HG02798 (cell line): ENCODE measurements at regions not wholly inside any gene's neighbourhood (a gene's known extent, or its start where the extent isn't known, plus 50 kb on each side); places are given as distances from the start of the nearest gene placed in this dataset.
"Not testable (repeated sequence)": the region's sequence is repeated elsewhere in the genome, so short reads cannot be mapped to it uniquely, and the experiment has no call there.

Experiments used
- ATAC-seq: cut with Tn5 transposase; IDR thresholded peaks from one replicate; pipeline ENCODE4 v1.9.1; 2021; ENCODE audit warnings: mild to moderate bottlenecking; ENCODE audit not compliant: unreplicated experiment, poor library complexity

DNA sequence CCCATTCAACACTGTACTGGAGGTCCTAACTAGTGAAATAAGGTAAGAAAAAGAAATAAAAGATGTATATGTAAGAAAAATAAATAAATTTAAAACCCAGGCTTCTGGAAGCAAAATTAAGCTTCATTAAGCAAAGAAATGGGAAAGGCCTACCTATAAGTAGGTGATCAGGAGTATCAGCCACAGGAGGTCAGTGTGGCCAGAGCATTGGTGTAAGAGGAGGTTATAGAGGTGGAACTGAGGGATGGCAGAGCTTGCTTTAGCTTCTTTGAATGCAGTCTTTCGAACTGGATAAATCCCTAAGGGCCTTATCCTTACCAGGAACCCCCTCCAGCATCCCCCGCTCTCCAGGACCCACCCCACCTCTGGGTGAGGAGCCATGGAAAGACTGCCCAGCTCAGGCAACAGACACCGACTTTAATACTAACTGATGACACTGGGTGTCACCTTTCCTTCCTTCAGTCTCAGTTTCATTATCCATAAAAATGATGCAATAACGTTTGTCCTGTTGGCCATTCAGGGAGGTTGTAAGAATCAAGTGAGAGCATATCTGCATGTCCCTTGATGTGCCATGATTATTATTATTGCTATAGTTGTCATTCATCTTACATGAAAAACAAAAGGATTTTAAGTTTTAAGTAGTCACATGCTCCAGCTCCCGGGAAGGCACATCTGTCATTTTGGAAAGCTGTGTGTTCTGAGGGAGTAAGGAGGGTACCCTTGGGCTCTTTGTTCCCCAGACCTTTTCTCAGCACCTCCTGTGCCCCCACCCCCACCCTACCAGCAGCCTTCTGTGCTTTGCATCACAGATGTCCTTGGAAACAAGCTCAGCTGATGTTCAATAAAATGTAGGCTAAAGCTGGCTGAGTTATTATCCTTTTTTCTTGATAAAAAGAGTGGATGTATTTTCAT lies 50.8 kb upstream of the CTNNA1 start:
- no peak for ATAC-seq

DNA sequence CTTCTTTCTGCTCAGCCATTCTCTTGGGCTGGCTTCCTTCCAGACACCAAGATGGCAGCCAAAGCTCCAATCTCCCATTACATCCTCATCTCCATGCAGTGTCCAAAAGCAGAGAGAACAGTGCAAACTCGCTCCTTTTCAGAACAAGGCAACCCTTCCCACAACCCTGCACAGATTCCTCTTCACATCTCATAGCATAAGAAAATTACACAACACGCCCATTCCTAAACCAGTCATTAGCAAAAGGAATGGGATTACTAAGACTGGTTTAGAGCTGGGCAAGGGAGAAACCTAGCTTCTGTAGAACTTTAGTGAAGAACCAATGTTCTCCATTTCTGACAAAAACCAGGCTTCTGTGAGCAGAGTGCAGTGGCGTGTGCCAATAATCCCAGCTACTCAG lies 51.5 kb upstream of the CTNNA1 start:
- ATAC-seq: no peak

DNA sequence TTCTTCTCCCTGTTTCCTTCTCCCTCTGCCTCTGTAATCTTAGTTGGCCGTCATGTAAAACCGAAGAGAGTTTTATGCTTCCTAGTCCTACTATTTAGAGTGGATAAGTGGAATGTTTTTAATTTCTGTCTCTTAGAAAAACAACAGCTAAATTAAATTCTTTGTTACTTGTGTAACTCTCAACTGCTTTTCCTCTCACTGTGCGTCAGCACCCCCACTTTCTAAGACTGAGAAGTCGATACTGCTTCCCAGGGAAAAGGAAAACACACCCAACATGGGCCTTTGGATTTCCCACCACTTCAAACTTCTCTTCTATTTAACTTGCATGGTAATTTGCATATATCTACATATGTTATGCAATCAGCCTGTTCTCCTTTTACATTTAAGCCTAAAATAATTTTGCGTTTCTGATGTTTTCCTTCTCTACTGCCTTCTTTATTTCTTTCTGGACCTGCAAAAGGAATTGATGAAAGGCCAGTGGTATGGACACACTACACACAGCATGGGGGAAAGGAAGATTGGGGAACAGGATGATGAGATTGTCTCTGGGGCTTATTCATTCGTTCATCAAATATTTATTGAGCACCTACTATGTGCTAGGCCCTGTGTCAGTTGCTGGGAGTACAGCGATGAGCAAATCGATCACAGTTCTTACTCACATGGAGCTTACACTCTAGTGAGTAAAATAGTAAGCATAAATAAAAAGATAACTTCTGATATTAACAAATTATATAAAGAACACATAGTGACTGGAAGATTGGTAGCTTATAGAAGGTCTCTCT lies 52.5 kb upstream of the CTNNA1 start:
- ATAC-seq: no peak

DNA sequence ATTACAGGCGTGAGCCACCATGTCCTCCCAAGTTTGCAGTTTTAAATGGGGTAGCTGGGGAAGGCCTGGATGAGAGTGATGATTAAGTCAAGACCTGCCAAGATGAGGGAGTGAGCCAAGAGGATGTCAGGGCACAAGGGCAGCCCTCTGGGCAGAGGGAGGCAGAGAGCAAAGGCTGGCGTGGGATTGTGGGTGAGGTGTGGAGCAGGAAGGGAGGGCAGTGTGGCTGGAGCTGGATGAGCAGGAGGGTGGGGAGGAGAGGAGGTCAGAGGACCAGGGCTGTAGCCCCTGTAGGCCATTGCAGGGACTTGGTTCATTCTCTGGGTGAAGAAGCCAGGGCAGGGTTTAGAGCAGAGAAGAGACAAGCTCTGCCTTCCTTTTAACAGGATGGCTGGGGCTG lies 53.7 kb upstream of the CTNNA1 start:
- no peak for ATAC-seq

DNA sequence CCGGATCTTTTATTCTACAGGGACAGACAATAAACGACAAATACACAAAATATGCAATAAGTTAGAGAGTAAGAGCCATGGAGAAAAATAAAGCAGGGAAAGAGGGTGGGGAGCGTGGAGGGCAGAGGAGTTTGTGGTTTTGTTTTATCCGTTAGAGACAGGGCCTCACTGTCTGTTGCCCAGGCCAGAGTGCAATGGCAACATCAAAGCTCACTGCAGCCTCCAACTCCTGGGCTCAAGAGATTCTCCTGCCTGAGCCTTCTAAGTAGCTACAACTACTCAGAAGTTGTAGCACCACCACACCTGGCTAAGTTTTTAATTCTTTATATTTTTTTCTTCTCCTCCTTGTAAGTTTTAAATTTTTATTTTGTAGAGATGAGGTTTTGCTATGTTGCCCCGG lies 54.5 kb upstream of the CTNNA1 start:
- ATAC-seq: no peak

DNA sequence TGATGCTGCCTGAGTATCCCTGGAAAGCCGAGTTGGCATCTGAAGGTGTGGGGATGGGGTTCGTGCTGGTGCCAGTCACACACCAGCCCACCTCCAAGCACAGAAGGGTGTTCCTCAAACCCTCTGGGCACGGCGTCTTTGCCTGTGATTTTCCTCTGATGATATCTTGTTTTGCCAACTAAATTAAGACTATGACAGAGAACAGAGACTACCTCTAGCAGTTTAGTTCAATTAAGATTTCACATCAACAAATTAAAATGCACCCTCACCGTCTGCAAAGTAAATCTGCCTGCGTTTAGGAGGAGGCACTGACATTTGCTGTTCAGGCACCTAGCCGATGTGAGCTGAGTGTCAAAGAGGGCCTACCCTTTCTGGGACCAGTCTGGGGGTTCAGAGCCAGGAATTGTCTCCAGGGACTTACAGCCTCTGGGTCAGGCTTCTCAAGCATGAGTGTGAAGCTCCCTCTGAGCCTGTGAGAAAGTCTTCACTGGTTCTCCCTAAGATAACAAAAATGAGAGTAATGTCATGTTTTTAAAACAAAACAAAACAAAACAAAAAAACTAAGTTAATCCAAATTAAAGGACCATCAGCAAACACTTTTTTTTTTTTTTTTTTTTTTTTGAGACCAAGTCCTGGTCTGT lies 55.4 kb upstream of the CTNNA1 start:
- no peak for ATAC-seq

DNA sequence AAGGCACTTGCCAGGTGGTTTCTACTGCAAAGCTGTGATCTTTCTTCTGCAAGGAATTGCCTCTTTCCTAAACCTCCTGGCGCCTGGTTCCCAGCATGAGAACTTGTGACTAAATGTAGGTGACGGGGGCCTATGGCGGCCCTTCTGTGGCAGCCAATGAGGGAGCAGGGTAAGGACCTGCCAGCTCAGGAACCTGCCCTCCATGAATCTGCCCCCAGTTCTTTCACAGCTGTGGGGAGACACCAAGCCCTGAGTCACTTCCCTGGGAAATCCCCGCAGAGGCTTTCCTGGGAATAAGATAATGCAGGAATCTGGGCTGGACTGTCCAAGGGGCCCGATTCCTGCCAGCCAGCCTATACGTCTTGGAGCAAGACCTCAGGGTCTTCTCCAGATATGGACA lies 56.7 kb upstream of the CTNNA1 start:
- ATAC-seq: no peak

DNA sequence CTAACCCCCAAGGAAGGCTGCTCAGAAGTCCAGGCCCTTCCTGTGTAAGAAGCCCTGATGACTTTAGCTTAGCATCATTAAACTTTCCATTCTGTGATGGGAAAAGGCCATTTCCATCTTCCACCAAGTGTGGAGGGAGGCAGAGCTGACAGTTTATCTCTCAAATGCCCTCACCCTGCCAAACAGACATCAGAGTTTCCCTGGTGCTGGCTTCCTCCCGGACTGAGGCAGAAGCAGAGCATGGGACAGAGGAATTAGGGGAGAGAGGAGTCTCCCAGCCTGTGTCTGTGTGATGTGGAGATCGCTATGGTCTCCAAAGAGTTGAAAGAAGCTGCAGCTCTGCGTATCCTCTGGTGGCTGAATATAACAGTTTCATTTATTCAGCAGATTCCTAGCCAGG lies 57.4 kb upstream of the CTNNA1 start:
- no peak for ATAC-seq

DNA sequence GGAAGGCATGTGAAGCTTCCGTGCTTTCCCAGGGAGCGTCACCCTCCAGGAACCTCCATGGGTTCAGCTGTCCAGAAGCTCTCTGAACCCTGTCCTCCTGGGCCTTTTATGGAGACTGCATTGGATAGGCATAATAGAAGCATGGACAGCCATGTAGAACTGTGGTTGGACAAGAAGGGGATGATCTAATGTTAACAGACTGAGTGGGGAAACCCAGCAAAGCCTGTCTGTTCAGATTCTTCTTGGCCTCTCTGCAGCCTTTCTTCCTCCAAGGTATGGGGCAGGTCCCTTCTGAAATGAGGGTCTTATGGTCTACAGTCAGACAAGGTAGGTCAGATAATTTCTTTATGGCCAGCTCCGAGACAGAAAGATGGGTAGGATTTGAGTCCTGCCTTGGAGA lies 59.1 kb upstream of the CTNNA1 start:
- no peak for ATAC-seq

DNA sequence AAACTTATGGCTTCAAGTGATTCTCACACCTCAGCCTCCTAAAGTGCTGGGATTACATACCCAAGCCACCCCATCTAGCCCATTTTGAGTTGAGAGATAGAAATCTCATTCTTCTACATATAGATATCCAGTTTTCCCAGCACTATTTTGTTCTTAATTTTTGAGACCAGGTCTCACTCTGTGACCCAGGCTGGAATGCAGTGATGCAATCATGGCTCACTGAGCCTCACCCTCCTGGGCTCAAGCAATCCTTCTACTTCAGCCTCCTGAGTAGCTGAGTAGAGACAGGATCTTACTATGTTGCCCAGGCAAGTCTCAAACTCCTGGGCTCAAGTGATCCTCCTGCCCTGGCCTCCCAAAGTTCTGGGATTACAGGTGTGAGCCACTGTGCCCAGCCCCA lies 60.9 kb upstream of the CTNNA1 start:
- ATAC-seq: no peak

DNA sequence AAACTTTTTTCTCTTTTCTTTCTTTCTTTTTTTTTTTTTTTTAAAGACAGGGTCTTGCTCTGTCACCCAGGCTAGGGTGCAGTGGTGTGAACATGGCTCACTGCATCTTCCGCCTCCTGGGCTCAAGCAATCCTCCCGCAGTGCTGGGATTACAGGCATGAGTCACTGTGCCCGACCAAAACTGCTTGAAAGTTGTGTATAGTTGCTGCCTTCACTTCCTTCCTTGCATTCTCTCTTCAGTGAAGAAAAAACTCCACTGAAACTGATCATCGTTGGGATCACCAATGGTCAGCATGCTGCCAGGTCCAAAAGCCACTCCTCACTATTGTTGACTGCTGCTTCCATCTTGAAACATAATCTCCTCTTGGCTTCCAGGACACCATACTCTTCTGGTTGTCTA lies 66.6 kb upstream of the CTNNA1 start:
- no peak for ATAC-seq

DNA sequence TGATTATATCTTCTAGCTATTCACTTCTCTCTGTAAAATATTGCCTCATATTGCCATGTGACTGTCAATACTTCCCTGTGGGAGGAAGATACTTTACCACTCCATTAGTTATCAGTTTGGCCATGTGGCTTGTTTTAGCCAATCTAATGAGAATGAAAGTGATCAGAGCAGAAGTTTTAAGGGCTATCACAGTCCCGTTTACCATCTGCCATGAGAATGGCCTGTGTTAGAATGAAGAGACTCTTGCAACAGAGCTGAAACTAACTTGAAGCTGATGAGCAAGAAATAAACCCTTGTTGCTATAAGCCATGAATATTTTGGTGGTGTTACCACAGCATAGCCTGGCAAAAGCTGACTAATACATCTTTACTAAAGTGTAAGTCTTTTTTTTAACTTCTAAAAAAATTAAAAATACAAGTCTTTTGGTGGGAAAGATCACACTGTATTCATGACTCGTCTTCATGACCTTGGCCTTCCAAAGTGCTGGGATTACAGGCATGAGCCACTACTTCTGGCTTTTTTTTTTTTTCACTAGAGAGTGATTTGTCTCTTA lies 68.0 kb upstream of the CTNNA1 start:
- ATAC-seq: no peak

DNA sequence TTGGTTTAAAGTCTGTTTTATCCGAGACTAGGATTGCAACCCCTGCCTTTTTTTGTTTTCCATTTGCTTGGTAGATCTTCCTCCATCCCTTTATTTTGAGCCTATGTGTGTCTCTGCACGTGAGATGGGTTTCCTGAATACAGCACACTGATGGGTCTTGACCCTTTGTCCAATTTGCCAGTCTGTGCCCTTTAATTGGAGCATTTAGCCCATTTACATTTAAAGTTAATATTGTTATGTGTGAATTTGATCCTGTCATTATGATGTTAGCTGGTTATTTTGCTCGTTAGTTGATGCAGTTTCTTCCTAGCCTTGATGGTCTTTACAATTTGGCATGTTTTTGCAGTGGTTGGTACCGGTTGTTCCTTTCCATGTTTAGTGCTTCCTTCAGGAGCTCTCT lies 70.8 kb upstream of the CTNNA1 start:
- ATAC-seq: not testable (repeated sequence)

DNA sequence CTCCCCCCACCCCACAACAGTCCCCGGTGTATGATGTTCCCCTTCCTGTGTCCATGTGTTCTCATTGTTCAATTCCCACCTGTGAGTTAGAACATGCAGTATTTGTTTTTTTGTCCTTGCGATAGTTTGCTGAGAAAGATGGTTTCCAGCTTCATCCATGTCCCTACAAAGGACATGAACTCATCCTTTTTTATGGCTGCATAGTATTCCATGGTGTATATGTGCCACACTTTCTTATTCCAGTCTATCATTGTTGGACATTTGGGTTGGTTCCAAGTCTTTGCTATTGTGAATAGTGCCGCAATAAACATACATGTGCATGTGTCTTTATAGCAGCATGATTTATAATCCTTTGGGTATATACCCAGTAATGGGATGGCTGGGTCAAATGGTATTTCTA lies 74.4 kb upstream of the CTNNA1 start:
- ATAC-seq: not testable (repeated sequence)

DNA sequence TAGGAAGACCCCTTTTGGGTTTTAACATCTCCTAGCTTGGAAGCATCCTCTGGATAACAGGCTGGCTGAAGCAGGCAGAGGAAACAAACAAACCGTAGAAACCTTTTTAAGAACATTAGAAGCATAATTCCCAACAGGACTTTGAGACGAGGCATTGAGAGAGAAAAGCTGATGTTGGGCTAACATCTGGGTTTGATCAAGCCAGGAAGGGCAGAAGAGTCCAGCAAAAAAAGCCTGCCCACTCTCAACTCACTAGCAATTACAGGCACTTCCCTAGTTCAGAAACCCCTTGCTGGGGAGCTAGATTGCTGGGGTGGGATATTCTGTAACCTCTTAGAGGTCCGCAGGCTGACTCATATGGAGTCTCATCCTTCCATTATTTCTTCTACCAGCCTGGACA lies 75.4 kb upstream of the CTNNA1 start:
- no peak for ATAC-seq

DNA sequence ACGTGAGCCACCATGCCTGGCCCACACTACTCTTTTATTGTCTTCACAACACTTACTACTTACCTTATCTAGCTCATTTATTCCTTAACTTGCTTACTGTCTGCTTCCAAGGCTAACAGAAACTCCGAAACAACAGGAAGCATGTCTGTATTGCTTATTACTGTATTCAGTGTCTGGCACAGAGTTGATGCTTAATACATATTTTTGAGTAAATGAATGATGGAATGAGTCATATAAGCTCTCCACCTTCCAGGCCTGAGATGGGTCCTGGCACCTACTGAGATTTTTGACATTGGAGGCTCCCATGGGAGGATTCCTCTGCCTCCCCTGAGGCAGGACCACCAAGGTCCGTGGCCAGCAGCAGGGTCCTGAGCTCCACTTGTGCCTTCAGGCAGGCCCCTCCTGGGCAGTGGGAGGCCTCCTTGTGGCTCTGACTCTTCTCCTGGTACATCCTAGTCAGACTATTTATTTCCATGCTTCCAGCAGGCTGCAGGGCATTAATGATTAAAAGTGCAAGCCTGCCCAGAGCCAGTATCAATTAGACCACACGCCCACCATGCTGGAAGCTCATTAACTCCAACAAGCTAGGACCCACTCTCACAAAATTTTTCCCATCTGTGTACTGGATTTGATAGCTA lies 76.5 kb upstream of the CTNNA1 start:
- ATAC-seq: no peak

DNA sequence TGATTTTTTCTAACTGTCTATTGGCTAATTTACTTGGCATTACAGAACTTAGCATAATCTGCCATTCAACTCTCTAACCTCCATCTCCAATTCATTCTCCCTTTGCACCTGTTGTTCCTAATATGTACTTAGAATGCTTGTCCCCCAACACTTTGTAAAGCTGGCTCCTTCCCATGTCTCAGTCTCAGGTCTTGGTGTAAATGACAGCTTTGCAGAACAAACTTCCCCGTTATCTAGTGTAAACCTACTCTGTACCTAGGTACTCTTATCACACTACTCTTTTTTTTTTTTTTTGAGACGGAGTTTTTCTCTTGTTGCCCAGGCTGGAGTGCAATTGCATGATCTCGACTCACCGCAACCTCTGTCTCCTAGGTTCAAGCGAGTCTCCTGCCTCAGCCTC lies 77.2 kb upstream of the CTNNA1 start:
- no peak for ATAC-seq

DNA sequence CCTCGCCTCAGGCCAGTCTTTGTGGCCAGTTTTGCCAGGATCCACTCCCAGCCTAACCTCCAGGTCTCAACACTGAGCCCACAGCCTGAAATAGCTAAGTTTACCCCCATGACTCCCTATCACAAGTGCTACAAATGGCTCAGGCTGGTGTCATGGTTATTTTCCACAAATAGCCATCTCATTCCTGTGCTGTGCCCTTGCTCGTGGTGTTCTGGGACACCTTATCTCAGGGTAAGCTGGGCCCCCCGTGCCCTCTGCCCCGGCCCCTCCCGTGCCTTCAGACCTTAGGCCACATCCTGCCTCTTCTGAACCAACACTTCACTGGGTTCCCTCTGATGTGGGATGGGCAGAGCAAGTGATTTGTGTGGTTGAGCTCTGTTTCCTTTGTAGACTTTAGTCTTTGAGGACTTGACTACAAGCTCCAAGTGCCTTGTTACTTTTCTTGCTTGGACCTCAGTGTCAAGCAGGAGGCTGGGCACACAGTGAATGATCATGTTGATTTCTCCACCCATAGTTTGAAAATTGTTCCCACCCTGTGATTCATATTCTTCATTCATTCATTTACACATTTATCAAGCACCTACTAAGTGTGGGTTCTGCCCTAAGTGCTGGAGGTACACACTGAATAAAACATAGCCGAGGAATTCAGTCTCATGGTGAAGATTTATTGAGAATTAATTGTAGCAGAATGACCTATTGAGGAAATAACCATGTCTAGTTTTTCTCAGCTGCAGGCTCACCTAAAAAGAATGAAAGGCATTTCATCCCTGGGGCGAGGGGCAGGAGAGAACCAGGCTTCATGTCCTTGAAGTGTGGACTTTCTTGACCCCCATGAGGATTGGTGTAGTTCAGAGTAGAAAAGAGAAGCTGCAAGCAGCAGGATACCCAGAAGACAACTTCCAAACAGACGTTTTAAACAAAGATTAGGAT lies 84.5 kb upstream of the CTNNA1 start:
- no peak for ATAC-seq

DNA sequence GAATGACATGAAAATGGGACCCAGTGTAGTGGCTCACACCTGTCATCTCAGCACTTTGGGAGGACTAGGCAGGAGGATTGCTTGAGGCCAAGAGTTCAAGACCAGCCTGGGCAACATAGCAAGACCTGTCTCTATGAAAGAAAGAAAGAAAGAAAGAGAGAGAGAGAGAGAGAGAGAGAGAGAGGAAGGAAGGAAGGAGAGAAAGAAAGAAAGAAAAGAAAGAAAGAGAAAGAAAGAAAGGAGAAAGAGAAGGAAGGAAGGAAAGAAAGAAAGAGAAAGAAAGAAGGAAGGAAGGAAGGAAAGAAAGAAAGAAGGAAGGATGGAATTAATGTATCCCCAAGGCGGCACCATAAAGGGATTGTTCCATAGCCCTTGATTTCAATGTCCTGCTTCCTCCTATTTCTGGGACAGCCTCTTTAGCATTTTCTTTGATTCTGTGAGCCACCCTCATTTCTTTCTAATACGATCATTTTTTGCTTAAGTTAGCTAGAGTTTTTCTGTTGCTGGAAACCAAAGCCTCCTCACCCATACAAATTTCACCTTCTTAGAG lies 85.4 kb upstream of the CTNNA1 start:
- ATAC-seq: not testable (repeated sequence)
